ENCODE measurements at regions not wholly inside any gene's neighbourhood (a gene's known extent, or its start where the extent isn't known, plus 50 kb on each side); places are given as distances from the start of the nearest gene placed in this dataset.
"Not testable (repeated sequence)": the region's sequence is repeated elsewhere in the genome, so short reads cannot be mapped to it uniquely, and the experiment has no call there.

- not testable (repeated sequence) for TF ChIP-seq CTCF (IDR thresholded peaks at IDR 0.05; ENCODE audit: insufficient read depth, low read length, poor library complexity, severe bottlenecking); EZH2phosphoT487 (conservative IDR thresholded peaks at IDR 0.05; ENCODE audit: low read length)
These were observed 196.0 kb downstream of the NPIPB11 start for GRCh38 chr16:29210299-29211150.
